ENCODE measurements at regions not wholly inside any gene's neighbourhood (a gene's known extent, or its start where the extent isn't known, plus 50 kb on each side); places are given as distances from the start of the nearest gene placed in this dataset.

DNA sequence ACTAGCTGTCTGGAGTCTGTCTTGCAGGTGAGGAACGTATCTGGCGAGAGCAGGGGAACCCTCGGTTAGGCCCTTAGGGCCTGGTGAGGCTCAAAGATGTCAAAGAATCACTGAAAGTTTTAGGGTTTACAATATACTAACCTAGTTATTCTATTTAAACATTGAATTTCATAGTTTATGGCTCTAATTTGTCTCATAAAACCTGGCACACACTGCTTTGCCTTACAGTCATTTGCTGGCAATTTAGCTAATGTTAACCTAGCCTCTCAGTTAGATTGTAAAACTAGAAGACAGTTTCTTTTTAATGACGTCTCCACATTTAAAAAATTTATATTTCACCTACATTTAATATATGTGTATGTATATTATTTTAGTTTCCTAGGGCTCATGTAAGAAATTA lies 89.6 kb upstream of the DOCK10 start:
- DNase-seq (ENCODE audit: low spot score) (no peak), ATAC-seq (ENCODE audit: low read depth) (no peak)
- Histone ChIP-seq H3K4me3 (ENCODE audit: severe bottlenecking) (no peak overlapping the region), H3K27me3 (ENCODE audit: insufficient read depth, poor library complexity, severe bottlenecking) (no peaks in the 10 kb centered on the region), H3K4me1 (ENCODE audit: insufficient read depth, poor library complexity, severe bottlenecking) (no peaks in the 10 kb centered on the region), H3K9me3 (ENCODE audit: severe bottlenecking) (no peaks in the 10 kb centered on the region), H3K36me3 (ENCODE audit: low read depth) (no peaks in the 10 kb centered on the region), H3K27ac (ENCODE audit: poor library complexity, severe bottlenecking) (no peak overlapping the region)
- TF ChIP-seq, protein P1, sequence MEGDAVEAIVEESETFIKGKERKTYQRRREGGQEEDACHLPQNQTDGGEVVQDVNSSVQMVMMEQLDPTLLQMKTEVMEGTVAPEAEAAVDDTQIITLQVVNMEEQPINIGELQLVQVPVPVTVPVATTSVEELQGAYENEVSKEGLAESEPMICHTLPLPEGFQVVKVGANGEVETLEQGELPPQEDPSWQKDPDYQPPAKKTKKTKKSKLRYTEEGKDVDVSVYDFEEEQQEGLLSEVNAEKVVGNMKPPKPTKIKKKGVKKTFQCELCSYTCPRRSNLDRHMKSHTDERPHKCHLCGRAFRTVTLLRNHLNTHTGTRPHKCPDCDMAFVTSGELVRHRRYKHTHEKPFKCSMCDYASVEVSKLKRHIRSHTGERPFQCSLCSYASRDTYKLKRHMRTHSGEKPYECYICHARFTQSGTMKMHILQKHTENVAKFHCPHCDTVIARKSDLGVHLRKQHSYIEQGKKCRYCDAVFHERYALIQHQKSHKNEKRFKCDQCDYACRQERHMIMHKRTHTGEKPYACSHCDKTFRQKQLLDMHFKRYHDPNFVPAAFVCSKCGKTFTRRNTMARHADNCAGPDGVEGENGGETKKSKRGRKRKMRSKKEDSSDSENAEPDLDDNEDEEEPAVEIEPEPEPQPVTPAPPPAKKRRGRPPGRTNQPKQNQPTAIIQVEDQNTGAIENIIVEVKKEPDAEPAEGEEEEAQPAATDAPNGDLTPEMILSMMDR (IDR thresholded peaks at IDR 0.05; ENCODE audit: poor library complexity, severe bottlenecking) = no peak

DNA sequence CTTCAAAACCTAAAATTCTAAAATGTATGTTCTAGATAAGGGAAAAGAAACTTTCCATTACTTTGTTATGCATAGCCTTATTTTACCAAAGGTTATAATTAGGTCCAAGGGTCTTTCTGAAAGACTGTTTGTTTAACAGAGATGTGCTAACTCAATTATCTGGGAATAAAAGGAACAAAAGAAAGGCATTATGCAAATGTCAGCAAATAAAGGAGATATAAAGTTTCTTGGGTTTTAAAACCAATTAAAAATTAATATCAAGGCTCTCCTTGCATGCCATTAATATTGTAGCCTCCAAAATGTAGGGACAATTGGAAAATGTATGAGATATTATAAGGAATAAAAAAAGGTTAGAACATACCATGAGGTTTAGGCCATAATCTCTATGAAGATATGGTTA lies 87.8 kb upstream of the DOCK10 start:
- TF ChIP-seq, protein P1 (IDR thresholded peaks at IDR 0.05; ENCODE audit: poor library complexity, severe bottlenecking) = no peak
- ATAC-seq (ENCODE audit: low read depth) = no peak
- H3K9me3 ChIP-seq (ENCODE audit: severe bottlenecking) = no peaks in the 10 kb centered on the region
- no peaks in the 10 kb centered on the region for H3K36me3 ChIP-seq (ENCODE audit: low read depth)
- H3K4me3 ChIP-seq (ENCODE audit: severe bottlenecking) = no peak overlapping the region
- DNase-seq (ENCODE audit: low spot score) = no peak
- no peaks in the 10 kb centered on the region for H3K27me3 ChIP-seq (ENCODE audit: insufficient read depth, poor library complexity, severe bottlenecking)
- H3K27ac ChIP-seq (ENCODE audit: poor library complexity, severe bottlenecking) = no peak overlapping the region
- no peaks in the 10 kb centered on the region for H3K4me1 ChIP-seq (ENCODE audit: insufficient read depth, poor library complexity, severe bottlenecking)

DNA sequence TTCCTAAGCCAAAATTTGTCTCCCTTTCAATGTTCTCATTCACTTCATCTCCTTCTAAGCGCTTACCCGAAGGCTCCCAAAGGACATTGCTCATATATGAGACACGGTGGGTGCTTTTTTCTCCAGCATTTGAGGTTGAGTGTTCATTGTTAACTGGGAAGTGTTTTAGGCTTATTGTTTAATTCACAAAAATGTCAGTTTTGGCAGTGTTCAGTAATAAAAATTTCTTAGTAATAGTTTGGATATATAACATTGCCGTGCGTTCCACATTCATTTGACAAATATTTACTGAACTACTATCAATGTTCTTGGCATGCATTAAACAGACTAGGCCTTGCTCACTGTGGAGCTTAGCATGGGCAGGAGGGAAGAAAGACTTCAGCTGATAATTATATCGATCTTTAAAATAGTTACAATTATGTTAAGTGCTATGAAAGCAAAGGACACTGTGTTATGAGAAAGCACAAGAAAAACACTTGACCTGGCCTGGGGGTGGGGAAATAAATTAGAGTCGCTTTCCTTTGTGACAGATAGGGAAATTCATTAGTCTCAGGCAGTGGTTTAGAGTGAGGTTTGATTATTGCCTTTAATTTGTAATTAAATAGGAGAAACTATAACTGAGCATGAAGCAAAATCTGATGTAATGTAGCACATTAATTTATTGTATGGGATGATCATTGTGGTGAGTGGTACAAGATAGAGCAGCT lies 82.2 kb upstream of the DOCK10 start:
- no peaks in the 10 kb centered on the region for H3K27me3 ChIP-seq (ENCODE audit: insufficient read depth, poor library complexity, severe bottlenecking)
- H3K27ac ChIP-seq (ENCODE audit: poor library complexity, severe bottlenecking) = no peak overlapping the region
- DNase-seq (ENCODE audit: low spot score) = no peak
- H3K4me3 ChIP-seq (ENCODE audit: severe bottlenecking) = no peak overlapping the region
- H3K9me3 ChIP-seq (ENCODE audit: severe bottlenecking) = no peaks in the 10 kb centered on the region
- no peaks in the 10 kb centered on the region for H3K36me3 ChIP-seq (ENCODE audit: low read depth)
- TF ChIP-seq, protein P1 (IDR thresholded peaks at IDR 0.05; ENCODE audit: poor library complexity, severe bottlenecking) = no peak
- H3K4me1 ChIP-seq (ENCODE audit: insufficient read depth, poor library complexity, severe bottlenecking) = no peaks in the 10 kb centered on the region
- ATAC-seq (ENCODE audit: low read depth) = no peak

DNA sequence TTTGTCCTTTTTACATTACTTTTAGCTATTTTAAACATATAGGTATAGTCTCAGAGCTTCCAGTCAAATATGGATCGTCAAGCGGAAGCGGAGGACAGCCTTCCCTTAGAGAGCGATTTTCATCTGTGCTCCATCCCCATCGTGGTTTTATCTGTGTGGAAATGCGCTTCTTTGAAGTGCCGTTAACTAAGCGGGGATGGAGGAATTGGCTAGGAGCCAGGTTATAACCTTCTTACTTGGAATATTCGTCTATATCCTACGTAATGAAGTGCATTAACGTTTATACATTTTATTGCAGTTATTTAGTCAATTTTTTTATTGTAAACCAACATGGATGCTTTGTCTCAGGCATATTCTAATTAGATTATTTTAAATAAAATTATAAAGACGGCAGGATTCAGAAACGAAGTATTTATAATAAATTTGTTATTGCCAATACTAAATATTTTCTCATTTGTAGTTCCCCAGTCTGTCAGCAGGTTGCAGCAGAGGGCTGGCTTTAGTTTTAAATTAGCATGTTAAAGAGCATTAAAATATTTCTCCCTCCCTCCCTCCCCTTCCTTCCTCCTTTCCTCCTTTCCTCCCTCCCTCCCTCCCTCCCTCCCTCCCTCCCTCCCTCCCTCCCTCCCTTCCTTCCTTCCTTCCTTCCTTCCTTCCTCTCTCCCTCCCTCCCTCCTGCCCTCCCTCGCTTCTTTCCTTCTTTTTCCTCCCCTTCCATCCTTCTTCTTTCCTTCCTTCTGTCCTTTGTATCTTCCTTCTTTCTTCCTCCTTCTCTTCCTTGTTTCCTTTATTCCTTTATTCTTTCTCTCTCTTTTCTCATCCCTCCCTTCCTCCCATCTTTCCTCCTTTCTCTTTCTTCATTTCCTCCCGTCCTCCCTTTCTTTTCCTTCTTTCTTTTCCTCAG lies 80.6 kb upstream of the DOCK10 start:
- TF ChIP-seq, protein P1 (IDR thresholded peaks at IDR 0.05; ENCODE audit: poor library complexity, severe bottlenecking) = peak; percentile 52
- no peak for DNase-seq (ENCODE audit: low spot score)

More for the DNA sequence above, 80.6 kb upstream of the DOCK10 start:
- Histone ChIP-seq H3K9me3 (ENCODE audit: severe bottlenecking) (no peaks in the 10 kb centered on the region), H3K27ac (ENCODE audit: poor library complexity, severe bottlenecking) (no peak overlapping the region), H3K4me1 (ENCODE audit: insufficient read depth, poor library complexity, severe bottlenecking) (no peaks in the 10 kb centered on the region), H3K36me3 (ENCODE audit: low read depth) (no peaks in the 10 kb centered on the region), H3K4me3 (ENCODE audit: severe bottlenecking) (no peak overlapping the region), H3K27me3 (ENCODE audit: insufficient read depth, poor library complexity, severe bottlenecking) (no peaks in the 10 kb centered on the region)
- no peak for ATAC-seq (ENCODE audit: low read depth)
